T-cell (primary cell): ENCODE measurements at regions not wholly inside any gene's neighbourhood (a gene's known extent, or its start where the extent isn't known, plus 50 kb on each side); places are given as distances from the start of the nearest gene placed in this dataset.

ENCODE experiments used
- ATAC-seq, 4 experiments: fragments of 200-7000 bp in 3 of 4; fragments of 150-1000 bp in 1 of 4; cut with Tn5 transposase; replicated peaks in 1 of 4; 1 replicate in 3 of 4; 2 replicates in 1 of 4; pipeline ENCODE4 v1.10.0; 2021; ENCODE audit warnings: moderate library complexity in 3 of 4, mild to moderate bottlenecking in 2 of 4, moderate number of reproducible peaks in 1 of 4
- CTCF ChIA-PET, 2 donors: fragments of 300-600 bp; sonication (Branson Sonifier 250); formaldehyde crosslinking; loops; one replicate each; lab custom pipeline; 2022; ENCODE audit warnings: antibody characterized with exemption in 2 of 2; lab: Charles Lee
- POLR2A ChIA-PET, 2 donors: fragments of 300-600 bp; sonication (Branson Sonifier 250); formaldehyde crosslinking; loops; one replicate each; lab custom pipeline; 2022; ENCODE audit warnings: antibody characterized with exemption in 2 of 2; lab: Charles Lee
- DNase-seq, 35 experiments: peaks; one replicate each; pipeline versions ENCODE4 v3.0.0 to v3.0.0-alpha.2; 2013 to 2023
- H3K27ac ChIP-seq: one replicate; pipeline ENCODE4 v1.5.1; 2013; ENCODE audit warnings: low read length
- H3K27me3 ChIP-seq, 2 experiments: replicated peaks in 1 of 2; 1 replicate in 1 of 2; 2 replicates in 1 of 2; pipeline versions ENCODE4 v1.6.1 to v1.7.0; 2013; ENCODE audit warnings: low read length in 1 of 2, mixed read lengths in 1 of 2; ENCODE audit not compliant: control insufficient read depth in 2 of 2, insufficient read depth in 2 of 2; ENCODE audit errors: extremely low read depth in 1 of 2
- H3K36me3 ChIP-seq, 2 donors: 1 replicate in 1 of 2; 2 replicates in 1 of 2; pipeline versions ENCODE4 v1.6.1 to v1.7.0; 2013; ENCODE audit warnings: low read length in 1 of 2; ENCODE audit not compliant: control insufficient read depth in 2 of 2, insufficient read depth in 1 of 2; ENCODE audit errors: extremely low read depth in 1 of 2
- H3K4me1 ChIP-seq, 2 experiments: 1 replicate in 1 of 2; 2 replicates in 1 of 2; pipeline versions ENCODE4 v1.6.1 to v1.7.0; 2013; ENCODE audit warnings: low read length in 2 of 2, mixed read lengths in 1 of 2; ENCODE audit not compliant: insufficient read depth in 2 of 2, control insufficient read depth in 1 of 2; ENCODE audit errors: extremely low read depth in 1 of 2
- H3K4me3 ChIP-seq, 2 donors: 1 replicate in 1 of 2; 2 replicates in 1 of 2; pipeline versions ENCODE4 v1.5.1 to v1.7.0; 2013; ENCODE audit warnings: mild to moderate bottlenecking in 2 of 2, low read length in 1 of 2, moderate library complexity in 1 of 2; ENCODE audit not compliant: control insufficient read depth in 1 of 2; ENCODE audit errors: extremely low read depth in 1 of 2
- H3K9me3 ChIP-seq: 2 replicates; pipeline ENCODE4 v1.7.0; 2013
- H3K27ac Mint-ChIP-seq, 2 donors: one replicate each; pipeline ENCODE4 v1.8.0; 2020 to 2021; ENCODE audit warnings: mild to moderate bottlenecking in 2 of 2, mixed read lengths in 2 of 2
- H3K27me3 Mint-ChIP-seq, 2 donors: one replicate each; pipeline ENCODE4 v1.8.0; 2021 to 2022; ENCODE audit warnings: mixed read lengths in 2 of 2
- H3K36me3 Mint-ChIP-seq: one replicate; pipeline ENCODE4 v1.8.0; 2021; ENCODE audit warnings: mixed read lengths
- H3K4me1 Mint-ChIP-seq, 3 donors: one replicate each; pipeline ENCODE4 v1.8.0; 2020 to 2022; ENCODE audit warnings: mixed read lengths in 3 of 3, mild to moderate bottlenecking in 1 of 3
- H3K4me3 Mint-ChIP-seq, 3 donors: one replicate each; pipeline ENCODE4 v1.8.0; 2020 to 2022; ENCODE audit warnings: mild to moderate bottlenecking in 3 of 3, mixed read lengths in 3 of 3, moderate library complexity in 3 of 3
- H3K9me3 Mint-ChIP-seq, 3 donors: one replicate each; pipeline ENCODE4 v1.8.0; 2020 to 2022; ENCODE audit warnings: mixed read lengths in 3 of 3
- WGBS: methylation state at CpG from one replicate; pipeline ENCODE4 v1.1.5; 2013; ENCODE audit warnings: missing lambda C conversion rate; ENCODE audit not compliant: insufficient coverage; 5-methylcytosine and 5-hydroxymethylcytosine counted together

DNA sequence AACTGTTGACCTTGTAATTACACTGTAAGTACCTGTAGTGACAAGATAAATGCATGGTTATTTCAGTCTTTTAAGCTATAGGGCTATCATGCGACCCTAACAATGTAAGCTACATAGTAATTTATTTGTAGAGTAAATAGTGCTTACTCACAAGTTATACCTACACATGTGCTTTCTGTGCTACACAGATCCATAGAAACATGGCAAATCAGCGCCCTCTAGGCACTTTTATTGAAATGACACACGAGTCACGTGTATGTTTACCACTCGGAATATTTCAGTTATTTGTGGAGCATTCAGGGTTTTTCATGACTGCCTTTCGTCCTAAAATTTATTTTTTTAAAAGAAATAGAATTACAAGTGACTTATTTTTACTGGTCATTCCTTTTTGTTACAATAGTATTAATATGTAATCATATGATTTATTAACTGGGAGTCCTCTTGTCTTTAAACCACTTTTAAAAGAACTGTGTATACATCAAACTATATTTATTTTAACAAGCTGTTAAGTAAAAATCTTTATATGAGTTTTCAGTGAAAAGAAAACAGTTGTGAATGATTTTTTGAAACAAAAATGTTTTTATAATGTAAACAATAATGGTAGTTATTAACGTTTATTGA lies 1242.3 kb upstream of the WWC1 start:
- no peak overlapping the region for H3K4me3 Mint-ChIP-seq

DNA sequence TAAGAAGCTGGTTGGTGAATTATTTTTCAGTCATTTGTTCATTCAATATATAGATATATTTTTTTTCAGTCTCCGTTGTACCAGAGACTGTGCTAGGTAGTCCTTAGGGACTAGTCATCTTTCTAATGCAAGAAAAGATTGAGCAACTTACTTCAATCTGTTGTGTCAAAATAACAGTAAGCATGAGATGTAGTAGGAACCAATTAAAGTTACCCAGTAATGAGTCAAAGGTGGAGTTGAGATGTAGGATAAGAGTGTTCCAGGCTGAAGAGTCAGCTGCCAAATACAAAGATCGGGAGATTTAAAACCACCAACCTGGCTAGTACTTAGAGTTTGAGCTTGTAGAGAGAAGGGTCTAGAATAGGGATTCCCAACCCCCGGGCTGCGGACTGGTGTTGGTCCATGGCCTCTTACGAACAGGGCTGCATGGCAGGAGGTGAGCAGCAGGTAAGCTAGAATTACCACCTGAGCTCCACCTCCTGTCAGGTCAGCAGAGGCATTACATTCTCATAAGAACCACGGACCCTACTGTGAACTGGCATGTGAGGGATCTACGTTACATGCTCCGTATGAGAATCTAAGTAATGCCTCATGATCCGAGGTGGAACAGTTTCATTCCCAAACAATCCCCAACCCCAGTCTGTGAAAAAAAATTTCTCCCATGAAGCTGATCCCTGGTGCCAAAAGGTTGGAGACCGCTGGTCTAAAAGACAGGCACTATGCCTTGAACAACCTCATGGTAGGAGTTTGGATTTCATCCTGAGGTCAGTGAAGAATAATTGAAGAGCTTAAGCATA lies 1241.5 kb upstream of the WWC1 start:
- Mint-ChIP-seq H3K4me3 (no peak overlapping the region), H3K4me1 (no peaks in the 10 kb centered on the region), H3K27ac (no peak overlapping the region), H3K9me3 (peaks cover 3 to 8% (median 7%) of the 10 kb centered on the region in 3 donors), H3K36me3 (no peaks in the 10 kb centered on the region), H3K27me3 (no peaks in the 10 kb centered on the region)
- DNase-seq = no peak
- no peak for ATAC-seq
- CTCF ChIA-PET = no interaction called here
- Histone ChIP-seq H3K9me3 (no peaks in the 10 kb centered on the region), H3K36me3 (no peaks in the 10 kb centered on the region), H3K4me1 (no peaks in the 10 kb centered on the region), H3K27me3 (no peaks in the 10 kb centered on the region), H3K4me3 (no peak overlapping the region), H3K27ac (no peak overlapping the region)
- WGBS = 89% methylated on average over 3 of the region's 10 CpGs
- POLR2A ChIA-PET = no interaction called here

More for the DNA sequence above, 1242.3 kb upstream of the WWC1 start:
- H3K4me1 Mint-ChIP-seq = no peaks in the 10 kb centered on the region
- no peak for ATAC-seq
- H3K4me1 ChIP-seq = no peaks in the 10 kb centered on the region
- ChIA-PET CTCF (no interaction called here), POLR2A (no interaction called here)
- H3K9me3 ChIP-seq = no peaks in the 10 kb centered on the region
- no peaks in the 10 kb centered on the region for H3K36me3 ChIP-seq
- peaks cover 0 to 7% (median 6%) of the 10 kb centered on the region in 3 donors for H3K9me3 Mint-ChIP-seq
- no peaks in the 10 kb centered on the region for H3K27me3 ChIP-seq
- no peak overlapping the region for H3K27ac Mint-ChIP-seq
- H3K4me3 ChIP-seq = no peak overlapping the region
- H3K27me3 Mint-ChIP-seq = no peaks in the 10 kb centered on the region
- H3K36me3 Mint-ChIP-seq = no peaks in the 10 kb centered on the region
- no peak overlapping the region for H3K27ac ChIP-seq
- no CpG with 5 or more reads among the region's 7 CpGs for WGBS
- DNase-seq = no peak

DNA sequence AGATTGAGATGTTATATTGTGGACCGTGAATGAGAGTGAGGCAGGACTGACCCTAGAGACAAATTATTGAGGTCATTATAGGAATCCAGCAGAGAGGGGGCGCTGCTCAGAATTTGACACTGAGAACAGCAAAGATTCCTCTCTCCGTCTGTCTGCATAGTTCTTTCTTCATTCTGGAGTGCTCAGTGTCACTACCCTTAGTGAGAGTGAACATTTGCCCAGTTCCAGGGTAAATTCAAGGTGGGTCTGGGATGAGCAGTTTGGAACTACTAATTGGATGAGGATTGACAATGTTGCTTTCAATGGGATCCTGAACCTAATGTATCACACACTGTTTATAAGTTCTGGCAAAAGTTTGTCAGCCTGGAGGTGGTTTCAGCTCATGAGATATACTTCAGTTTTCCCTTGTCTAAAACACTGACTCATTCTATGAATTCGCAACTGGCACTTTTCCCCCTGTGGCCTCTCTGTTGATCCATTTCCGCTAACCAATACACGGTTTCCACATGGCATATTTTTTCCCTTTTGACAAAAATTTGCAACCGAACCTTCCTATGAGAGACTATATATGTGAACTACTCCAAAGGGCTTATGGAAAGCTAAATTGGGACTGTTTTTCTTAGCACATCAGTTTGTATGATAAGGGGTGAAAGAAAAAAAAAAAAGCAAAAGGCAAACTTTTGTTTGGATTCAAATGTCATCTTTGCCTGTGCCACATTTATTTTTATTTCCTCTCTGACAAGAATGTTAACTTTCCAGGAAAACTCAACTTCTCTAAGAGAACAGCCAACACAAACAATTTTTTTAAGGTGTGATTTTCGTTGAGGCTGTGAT lies 1240.7 kb upstream of the WWC1 start:
- H3K4me1 ChIP-seq = no peaks in the 10 kb centered on the region
- CTCF ChIA-PET = interaction anchor here (0.7 kb wide), 2 partner anchors 18 to 767 kb away, joined by 3 to 5 read pairs; no protein-coding TSS in a partner anchor
- POLR2A ChIA-PET = interaction anchor here in 1 of 2 donors (0.6 kb wide), 1 partner anchor 243 kb away, joined by 6 read pairs; no protein-coding TSS in a partner anchor
- Mint-ChIP-seq H3K4me3 (no peak overlapping the region), H3K27ac (no peak overlapping the region), H3K36me3 (no peaks in the 10 kb centered on the region), H3K4me1 (no peaks in the 10 kb centered on the region), H3K27me3 (no peaks in the 10 kb centered on the region), H3K9me3 (peaks cover 4 to 8% (median 7%) of the 10 kb centered on the region in 3 donors)
- no peak overlapping the region for H3K27ac ChIP-seq
- WGBS = 69% methylated on average over 4 of the region's 8 CpGs
- no peaks in the 10 kb centered on the region for H3K36me3 ChIP-seq
- no peak for ATAC-seq
- H3K9me3 ChIP-seq = no peaks in the 10 kb centered on the region
- no peak for DNase-seq
- H3K4me3 ChIP-seq = no peak overlapping the region
- H3K27me3 ChIP-seq = no peaks in the 10 kb centered on the region

DNA sequence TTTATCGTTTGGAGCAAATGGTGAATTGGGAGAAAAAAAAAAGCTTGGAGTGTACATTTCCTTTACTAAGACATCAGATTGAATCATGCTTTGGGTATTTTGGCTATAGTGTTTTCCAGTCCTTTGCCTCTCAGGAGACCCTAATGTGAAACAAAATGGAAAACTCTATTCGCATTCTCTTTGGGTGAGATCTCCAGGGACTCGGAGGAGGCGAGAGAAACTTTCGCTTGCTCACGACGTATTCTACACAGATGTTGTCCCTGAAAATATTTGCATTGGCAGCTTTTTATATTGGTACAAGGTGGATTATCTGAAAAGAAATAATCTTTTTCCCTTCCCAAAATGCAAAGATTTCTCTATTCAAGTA lies 1240.1 kb upstream of the WWC1 start:
- Mint-ChIP-seq H3K4me3 (no peak overlapping the region), H3K27me3 (no peaks in the 10 kb centered on the region), H3K4me1 (no peaks in the 10 kb centered on the region), H3K27ac (no peak overlapping the region), H3K9me3 (peaks cover 4 to 8% (median 7%) of the 10 kb centered on the region in 3 donors), H3K36me3 (no peaks in the 10 kb centered on the region)
- H3K36me3 ChIP-seq = no peaks in the 10 kb centered on the region
- H3K27ac ChIP-seq = no peak overlapping the region
- H3K9me3 ChIP-seq = no peaks in the 10 kb centered on the region
- ATAC-seq (no peak), DNase-seq (no peak)
- WGBS = no CpG with 5 or more reads among the region's 7 CpGs
- no peaks in the 10 kb centered on the region for H3K4me1 ChIP-seq
- no peak overlapping the region for H3K4me3 ChIP-seq
- ChIA-PET CTCF (interaction anchor here in 1 of 2 donors (0.7 kb wide), 1 partner anchor 17 kb away, joined by 5 read pairs; no protein-coding TSS in a partner anchor), POLR2A (interaction anchor here in 1 of 2 donors (0.6 kb wide), 1 partner anchor 243 kb away, joined by 6 read pairs; no protein-coding TSS in a partner anchor)
- no peaks in the 10 kb centered on the region for H3K27me3 ChIP-seq

DNA sequence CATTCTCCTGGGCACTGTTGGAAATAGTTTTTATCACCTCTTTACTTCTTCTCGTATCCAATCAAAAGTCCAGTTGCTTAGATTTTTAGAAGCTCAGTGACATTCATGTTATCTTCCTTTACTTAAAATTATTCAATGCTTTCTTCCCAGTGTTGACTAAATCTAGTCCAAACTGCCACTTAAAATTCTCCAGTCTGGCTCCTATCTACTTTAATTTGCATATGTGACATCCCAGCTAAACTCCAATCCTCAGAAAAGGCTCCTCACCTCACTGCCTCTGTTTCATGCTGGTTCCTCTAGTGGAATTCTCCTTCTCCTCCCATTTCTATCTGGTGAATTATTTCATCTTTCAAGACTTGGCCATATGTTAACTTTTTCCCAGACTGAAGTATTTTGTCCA lies 1238.7 kb upstream of the WWC1 start:
- Mint-ChIP-seq H3K4me1 (no peaks in the 10 kb centered on the region), H3K27ac (no peak overlapping the region), H3K9me3 (peaks cover 4 to 8% (median 7%) of the 10 kb centered on the region in 3 donors), H3K27me3 (no peaks in the 10 kb centered on the region), H3K36me3 (no peaks in the 10 kb centered on the region), H3K4me3 (no peak overlapping the region)
- 100% methylated on average over 1 of the region's 1 CpG for WGBS
- Histone ChIP-seq H3K4me1 (no peaks in the 10 kb centered on the region), H3K4me3 (no peak overlapping the region), H3K9me3 (no peaks in the 10 kb centered on the region), H3K27ac (no peak overlapping the region), H3K27me3 (no peaks in the 10 kb centered on the region), H3K36me3 (no peaks in the 10 kb centered on the region)
- ChIA-PET CTCF (no interaction called here), POLR2A (no interaction called here)
- DNase-seq = no peak
- no peak for ATAC-seq

DNA sequence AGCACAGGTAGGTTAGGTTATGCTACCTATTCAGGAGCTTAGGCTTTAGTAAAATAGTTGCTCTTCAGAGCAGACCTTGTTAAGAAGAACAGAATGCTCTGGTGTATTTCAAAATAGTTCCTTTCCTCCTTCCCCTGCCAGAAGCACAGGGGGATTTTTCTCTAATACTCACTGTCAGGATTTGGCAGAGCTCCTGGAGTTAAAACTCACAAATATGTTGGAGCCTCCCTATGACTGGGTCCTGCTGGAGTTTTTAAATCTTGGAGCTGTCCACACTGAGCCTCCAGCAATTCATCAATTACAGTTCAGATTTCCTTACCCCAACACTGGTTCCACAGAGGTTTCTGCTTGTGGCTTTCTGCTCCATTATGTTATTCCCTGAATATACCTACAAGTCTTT lies 1233.8 kb upstream of the WWC1 start:
- ChIA-PET POLR2A (no interaction called here), CTCF (interaction anchor here in 1 of 2 donors (0.5 kb wide), 1 partner anchor 287 kb away, joined by 3 read pairs; no protein-coding TSS in a partner anchor)
- Mint-ChIP-seq H3K4me1 (no peaks in the 10 kb centered on the region), H3K27ac (no peak overlapping the region), H3K27me3 (no peaks in the 10 kb centered on the region), H3K36me3 (no peaks in the 10 kb centered on the region), H3K4me3 (no peak overlapping the region), H3K9me3 (peaks cover 0 to 5% (median 4%) of the 10 kb centered on the region in 3 donors)
- H3K4me3 ChIP-seq = no peak overlapping the region
- no peaks in the 10 kb centered on the region for H3K9me3 ChIP-seq
- H3K4me1 ChIP-seq = no peaks in the 10 kb centered on the region
- DNase-seq = no peak
- ATAC-seq = no peak
- H3K36me3 ChIP-seq = no peaks in the 10 kb centered on the region
- no peak overlapping the region for H3K27ac ChIP-seq
- H3K27me3 ChIP-seq = no peaks in the 10 kb centered on the region
